GM18870 (cell line): ENCODE measurements at regions not wholly inside any gene's neighbourhood (a gene's known extent, or its start where the extent isn't known, plus 50 kb on each side); places are given as distances from the start of the nearest gene placed in this dataset.

ENCODE experiments used
- ATAC-seq: cut with Tn5 transposase; IDR thresholded peaks from one replicate; pipeline ENCODE4 v1.9.1; 2021; ENCODE audit warnings: moderate library complexity; ENCODE audit not compliant: unreplicated experiment

GRCh38 chr12:25745281-25745680, 192.2 kb upstream of the LMNTD1 start:
- no peak for ATAC-seq

DNA sequence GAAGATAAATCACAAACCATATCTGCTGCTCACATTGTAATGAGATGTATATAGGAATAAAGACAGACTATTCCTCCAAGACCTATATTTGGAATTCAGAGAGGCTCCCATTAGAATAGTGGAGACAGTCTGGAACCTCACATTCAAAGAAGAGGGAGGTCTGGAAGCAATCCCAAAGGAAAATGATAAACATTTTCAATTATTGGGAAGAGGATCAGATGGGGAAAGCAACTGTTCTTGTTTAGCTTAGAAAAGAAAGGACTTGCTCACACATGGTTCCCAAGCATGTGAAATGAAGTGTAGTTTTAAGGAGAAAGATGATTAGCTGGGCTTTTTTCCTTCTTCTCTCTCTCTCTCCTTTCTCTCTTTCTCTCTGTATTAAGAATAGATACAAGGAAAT, 193.0 kb upstream of the LMNTD1 start:
- ATAC-seq = no peak

- ATAC-seq = no peak
Observed at GRCh38 chr12:25752710-25753309, 199.7 kb upstream of the LMNTD1 start.

DNA sequence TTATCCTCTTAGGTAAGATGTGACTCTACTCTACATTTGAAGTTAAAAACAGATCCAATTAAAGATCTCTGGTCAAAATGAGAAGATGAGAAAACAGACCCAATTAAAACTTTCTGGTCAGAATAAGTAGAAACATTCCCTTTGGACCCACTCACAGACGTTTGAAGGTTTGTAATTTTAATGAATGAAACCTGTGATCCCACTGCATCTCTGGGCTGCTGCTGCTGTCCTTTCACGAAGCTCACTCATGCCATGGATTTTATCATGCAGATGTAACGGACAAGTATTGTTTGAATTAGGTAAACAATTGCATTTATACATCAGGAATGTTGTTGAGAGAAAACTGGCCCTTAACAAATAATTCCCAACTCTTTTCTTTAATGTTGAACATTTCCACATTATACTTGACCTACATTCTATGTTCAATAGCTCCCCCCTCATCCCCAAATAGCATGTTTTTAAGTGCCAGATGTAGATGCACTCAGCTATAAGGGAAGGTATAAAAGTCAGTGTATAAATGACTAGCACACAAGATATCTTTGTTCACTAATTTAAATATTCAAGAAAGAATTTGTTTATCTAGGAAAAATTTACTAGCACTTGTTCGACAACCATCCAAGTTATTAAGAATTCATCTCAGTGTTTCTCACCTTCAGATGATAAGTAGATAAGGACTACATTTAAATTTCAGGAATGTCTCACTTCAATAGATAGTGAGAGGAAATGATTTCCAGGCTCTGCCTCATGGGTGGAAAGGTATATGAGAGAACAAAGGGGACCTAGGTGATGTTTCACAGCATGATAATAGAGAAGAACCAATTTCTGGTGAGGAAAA, 202.3 kb upstream of the LMNTD1 start:
- ATAC-seq = no peak

DNA sequence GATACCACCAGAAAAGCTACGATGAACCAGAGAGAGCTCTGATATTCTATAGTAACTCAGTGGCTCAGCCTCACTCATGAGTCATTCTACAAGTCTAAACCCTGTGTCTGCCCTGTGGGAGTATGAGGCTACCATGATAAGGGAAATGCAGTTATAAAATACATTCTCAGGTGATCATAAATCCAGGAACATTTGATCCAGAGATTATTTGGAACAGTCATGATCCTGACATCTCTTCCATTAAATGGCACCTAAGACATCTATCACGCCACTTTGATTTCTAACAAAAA, 202.6 kb upstream of the RASSF8 start:
- no peak for ATAC-seq

DNA sequence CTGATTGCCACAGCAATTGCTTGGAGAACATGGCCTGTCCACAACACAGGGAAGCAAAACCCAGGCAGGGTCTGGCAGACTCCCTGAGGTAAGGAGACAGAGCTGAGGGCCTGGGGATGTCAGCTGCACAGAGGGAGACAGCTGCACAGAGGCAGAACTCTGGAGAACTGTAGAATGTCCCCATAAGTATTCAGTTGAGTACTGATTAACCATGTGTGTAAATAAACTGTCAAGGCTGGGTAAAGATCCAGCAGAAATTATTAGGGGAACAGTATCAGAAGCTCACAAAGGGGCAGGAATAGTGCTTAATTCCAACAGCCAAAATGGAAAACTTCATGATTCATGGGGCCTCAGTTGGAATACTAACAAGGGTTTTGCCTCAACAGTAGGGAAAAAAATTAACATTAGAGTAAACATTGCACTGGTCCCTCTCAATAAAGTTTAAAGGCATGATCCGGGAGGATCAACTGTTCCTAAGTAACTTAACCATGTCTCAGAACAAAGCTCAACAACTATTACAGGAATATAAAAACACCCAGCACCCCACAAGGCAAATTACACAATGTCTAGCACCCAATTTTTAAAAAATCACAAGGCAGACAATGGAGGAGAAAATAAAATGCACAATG, 201.3 kb upstream of the RASSF8 start:
- ATAC-seq = no peak

DNA sequence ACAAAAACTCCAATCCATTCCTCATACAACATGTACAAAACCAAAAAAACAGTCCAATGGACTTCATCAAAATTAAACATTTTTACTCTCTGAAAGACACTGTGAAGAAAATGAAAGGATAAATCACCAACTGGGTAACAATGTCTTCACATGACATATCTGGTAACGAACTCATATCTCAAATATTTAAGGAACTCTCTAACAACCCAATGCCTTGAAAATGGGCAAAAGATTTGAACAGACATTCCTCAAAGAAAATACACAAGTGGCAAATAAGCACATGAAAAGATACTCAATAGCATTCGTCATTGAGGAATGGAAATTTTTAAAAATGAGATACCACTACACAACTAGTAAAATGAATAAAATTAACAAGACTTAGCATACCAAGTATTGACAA, 198.7 kb upstream of the RASSF8 start:
- no peak for ATAC-seq

DNA sequence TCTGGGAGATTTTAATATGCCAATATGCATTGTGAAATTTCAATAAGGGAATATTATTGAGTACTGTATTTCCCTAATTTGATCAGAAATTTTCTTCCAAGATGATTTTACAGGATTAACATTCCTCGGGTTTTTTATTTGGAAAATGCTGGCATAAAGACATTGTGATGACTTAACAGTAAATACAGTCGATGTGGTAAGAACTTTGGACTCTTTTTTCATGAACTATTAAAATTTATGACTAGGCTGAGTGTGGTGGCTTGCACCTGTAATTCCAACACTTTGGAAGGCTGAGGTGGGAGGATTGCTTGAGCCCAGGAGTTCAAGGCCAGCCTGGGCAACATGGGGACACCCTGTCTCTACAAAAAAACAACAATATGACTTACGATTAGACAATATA, 197.1 kb upstream of the RASSF8 start:
- no peak for ATAC-seq

DNA sequence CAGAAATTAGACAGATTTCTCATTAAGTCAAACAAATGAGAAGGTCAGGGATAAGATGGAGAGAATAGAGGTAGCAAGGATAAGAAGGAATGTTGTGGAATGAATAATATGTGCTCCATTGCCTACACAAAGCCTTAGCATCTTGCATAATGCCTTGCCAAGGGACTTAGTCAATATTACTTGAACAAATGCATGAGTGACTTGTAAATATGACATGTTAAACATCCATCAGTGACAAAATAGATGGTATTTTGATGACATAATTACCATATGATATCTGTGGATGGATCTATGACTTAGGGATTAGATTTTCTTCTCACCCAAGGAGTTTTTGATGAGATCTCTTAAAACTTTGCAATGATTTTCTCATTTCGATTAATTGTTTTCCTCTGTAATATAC, 194.1 kb upstream of the RASSF8 start:
- ATAC-seq = no peak

DNA sequence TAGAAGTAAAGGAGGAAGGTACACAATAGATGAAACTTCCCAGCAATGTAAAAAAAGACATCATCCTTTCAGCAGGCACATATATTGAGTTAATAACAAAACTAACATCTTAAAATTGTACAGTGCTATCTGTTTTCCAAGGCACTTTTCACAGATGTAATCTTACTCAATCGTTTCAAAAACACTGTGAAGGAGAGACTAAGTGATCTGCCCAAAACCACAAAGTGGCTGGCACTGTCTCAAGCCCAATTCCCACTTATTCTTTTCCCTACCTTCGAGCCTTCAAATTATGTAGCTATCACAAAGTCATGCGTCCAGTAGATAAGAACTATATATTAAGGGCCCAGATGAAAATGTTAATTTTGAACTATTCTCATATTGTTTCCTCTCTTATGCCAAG, 193.6 kb upstream of the RASSF8 start:
- ATAC-seq = no peak

GRCh38 chr12:25767606-25768005, 190.9 kb upstream of the RASSF8 start:
- no peak for ATAC-seq

DNA sequence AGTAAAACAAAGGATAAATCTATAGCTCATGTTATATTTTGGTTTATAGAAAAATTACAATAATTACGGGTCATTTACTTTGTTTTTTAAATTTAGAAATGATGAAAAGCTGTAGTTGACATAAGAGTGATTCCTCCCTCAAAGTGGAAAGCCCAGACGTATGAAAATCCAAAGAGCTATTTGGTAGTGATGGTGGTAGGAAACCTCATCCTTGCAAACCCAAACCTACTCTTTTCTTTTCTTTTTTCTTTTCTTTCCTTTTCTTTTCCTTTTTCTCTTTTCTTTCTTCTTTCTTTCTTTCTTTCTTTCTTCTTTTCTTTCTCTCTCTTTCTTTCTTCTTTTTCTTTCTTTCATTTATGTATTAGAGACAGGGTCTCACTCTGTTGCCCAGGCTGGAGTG, 190.3 kb upstream of the RASSF8 start:
- no peak for ATAC-seq

DNA sequence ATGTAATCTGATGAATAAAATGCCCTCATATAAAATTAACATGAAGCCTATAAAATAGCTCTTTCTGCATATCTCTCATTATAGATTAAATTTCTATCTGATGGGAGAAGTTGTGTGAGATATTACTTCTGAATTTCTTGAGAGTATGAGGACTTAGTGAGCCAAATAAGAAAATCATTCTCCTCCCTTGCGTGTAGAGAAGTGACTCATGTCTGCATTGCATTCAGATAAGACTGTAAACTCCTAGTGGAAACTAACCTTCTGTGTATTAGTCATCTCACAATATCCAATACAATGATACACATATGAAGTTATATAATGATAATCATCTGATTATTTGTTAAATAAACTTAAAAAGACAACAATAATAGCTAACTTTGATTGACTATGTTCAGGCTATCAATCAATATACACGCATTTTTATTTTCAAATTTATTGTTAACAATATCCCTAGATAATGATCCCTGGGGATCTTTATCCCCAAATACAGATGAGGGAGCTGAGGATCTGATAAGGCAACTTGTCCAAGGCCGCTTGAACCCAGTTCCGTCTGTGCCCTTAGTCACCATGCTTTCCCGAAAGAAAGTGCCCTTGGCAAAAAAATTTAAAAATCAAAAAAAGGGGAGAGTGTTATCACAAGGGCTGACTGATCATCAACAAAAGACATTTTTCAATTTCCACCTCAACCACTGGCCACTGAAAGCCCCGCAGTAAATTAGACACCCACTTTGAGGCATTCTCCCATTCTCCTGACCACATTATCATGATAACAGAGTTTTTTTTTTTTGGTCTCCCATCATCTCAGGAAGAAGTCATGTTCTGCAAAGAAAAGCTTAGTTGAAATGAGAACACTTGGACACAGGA, 189.2 kb upstream of the RASSF8 start:
- ATAC-seq = no peak

DNA sequence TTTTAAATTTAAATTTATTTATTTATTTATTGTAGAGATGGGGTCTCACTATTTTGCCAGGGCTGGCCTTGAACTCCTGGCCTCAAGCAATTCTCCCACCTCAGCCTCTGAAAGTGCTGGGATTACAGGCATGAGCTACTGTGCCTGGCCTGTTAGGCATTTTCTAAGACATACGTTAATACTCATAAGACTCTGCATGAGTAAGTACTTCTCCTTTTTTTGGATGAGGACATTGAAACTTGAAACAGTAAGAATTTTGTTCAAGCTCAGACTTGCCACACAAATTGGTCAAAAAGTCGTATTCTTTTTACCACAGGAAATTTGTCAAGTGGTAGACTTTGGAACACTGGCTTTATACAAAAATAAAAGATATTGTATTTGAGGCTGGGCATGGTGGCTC, 187.4 kb upstream of the RASSF8 start:
- no peak for ATAC-seq

DNA sequence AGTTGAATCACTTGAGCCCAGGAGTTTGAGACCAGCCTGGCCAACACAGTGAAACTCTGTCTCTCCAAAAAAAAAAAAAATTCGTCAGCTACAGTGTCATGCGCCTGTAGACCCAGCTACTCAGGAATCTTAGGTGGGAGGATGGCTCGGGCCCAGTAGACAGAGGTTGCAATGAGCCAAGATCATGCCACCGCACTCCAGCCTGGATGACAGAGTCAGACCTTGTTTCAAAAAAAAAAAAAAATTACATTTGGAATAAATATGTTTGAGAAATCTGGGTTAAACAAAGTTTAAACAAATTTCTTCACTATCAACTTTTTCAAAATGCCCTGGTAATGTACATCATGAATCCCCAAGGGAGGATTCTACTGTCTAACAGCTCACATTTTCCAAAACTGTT, 187.0 kb upstream of the RASSF8 start:
- no peak for ATAC-seq

DNA sequence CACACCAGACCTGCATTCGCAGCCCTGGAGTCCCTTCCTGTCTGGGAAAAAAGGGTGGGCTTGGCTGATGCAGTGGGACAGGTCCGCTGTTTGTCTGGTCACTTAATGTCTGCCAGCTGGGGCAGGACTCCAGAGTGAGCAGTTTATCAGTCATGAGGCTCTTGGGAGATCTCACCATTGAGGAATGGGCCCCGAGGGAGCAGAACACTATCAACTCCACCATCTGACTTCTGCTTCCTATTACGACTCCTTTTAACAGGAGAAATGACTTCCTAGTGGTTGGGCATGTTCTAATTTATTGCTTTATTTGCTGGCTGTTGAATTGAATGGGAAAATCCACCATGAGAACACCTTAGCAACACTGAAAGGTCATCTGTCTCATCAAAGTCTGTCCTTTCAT, 182.5 kb upstream of the RASSF8 start:
- ATAC-seq = no peak

- no peak for ATAC-seq
Observed at GRCh38 chr12:25780771-25781170, 177.7 kb upstream of the RASSF8 start.

DNA sequence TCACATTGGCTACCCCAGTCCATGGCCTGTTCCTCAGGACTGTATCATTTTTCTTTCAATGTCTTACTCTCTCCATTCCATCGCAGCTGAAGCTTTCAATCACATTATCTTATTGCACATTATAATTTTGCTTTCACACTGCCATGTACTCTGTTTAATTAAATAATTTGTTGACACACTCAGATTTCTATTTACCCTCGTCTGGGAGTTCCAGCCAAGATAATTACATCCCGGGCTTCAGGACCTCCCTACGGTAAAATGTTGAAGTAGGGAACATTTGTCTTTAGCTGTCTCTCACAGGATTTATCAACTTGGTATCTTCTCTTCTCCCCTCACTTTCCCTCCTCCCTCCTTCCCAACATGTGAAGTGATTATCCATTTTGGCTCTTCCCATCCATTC, 177.2 kb upstream of the RASSF8 start:
- no peak for ATAC-seq

GRCh38 chr12:25783566-25783965, 174.9 kb upstream of the RASSF8 start:
- no peak for ATAC-seq

GRCh38 chr12:25784669-25785068, 173.8 kb upstream of the RASSF8 start:
- no peak for ATAC-seq

GRCh38 chr12:25785134-25785533, 173.3 kb upstream of the RASSF8 start:
- ATAC-seq = no peak

GRCh38 chr12:25787701-25788100, 170.8 kb upstream of the RASSF8 start:
- no peak for ATAC-seq
